GM23338 (cell line): ENCODE measurements at regions not wholly inside any gene's neighbourhood (a gene's known extent, or its start where the extent isn't known, plus 50 kb on each side); places are given as distances from the start of the nearest gene placed in this dataset.

ENCODE experiments used
- ATAC-seq: fragments of 200-7000 bp; cut with Tn5 transposase; 3 replicates; pipeline ENCODE4 v1.9.1; 2020
- DNase-seq: peaks from one replicate; pipeline ENCODE4 v3.0.0-alpha.2; 2015; ENCODE audit warnings: low spot score
- H2AFZ ChIP-seq: fragments of 200-600 bp; sonication (generic); 2 replicates; pipeline ENCODE4 v1.8.0; 2016; ENCODE audit warnings: antibody characterized with exemption, mild to moderate bottlenecking, moderate library complexity
- H3F3A ChIP-seq: fragments of 200-600 bp; sonication (generic); replicated peaks from 2 replicates; pipeline ENCODE4 v1.8.0; 2017; ENCODE audit warnings: antibody characterized with exemption, mixed run types, low read depth
- H3K27ac ChIP-seq: fragments of 200-600 bp; sonication (generic); 2 replicates; pipeline ENCODE4 v1.6.1; 2016; ENCODE audit warnings: low read depth
- H3K27me3 ChIP-seq: fragments of 200-600 bp; sonication (generic); 2 replicates; pipeline ENCODE4 v1.8.0; 2016; ENCODE audit warnings: mild to moderate bottlenecking, mixed run types, moderate library complexity; ENCODE audit not compliant: insufficient read depth
- H3K36me3 ChIP-seq: fragments of 200-600 bp; sonication (generic); 2 replicates; pipeline ENCODE4 v1.8.0; 2016; ENCODE audit warnings: mild to moderate bottlenecking; ENCODE audit not compliant: insufficient read depth
- H3K4me1 ChIP-seq: fragments of 200-600 bp; sonication (generic); 2 replicates; pipeline ENCODE4 v1.8.0; 2016; ENCODE audit warnings: mild to moderate bottlenecking, moderate library complexity; ENCODE audit not compliant: insufficient read depth
- H3K4me2 ChIP-seq: fragments of 200-600 bp; sonication (generic); 2 replicates; pipeline ENCODE4 v1.7.1; 2017; ENCODE audit warnings: mixed run types
- H3K4me3 ChIP-seq: fragments of 200-600 bp; sonication (generic); 2 replicates; pipeline ENCODE4 v1.6.1; 2016; ENCODE audit warnings: mixed run types
- H3K79me2 ChIP-seq: fragments of 200-600 bp; sonication (generic); replicated peaks from 2 replicates; pipeline ENCODE4 v1.8.0; 2017; ENCODE audit warnings: mild to moderate bottlenecking; ENCODE audit not compliant: insufficient read depth
- H3K9me2 ChIP-seq: fragments of 200-600 bp; sonication (generic); 2 replicates; pipeline ENCODE4 v1.8.0; 2017; ENCODE audit not compliant: insufficient read depth
- H4K20me1 ChIP-seq: fragments of 200-600 bp; sonication (generic); replicated peaks from 2 replicates; pipeline ENCODE4 v1.8.0; 2017; ENCODE audit warnings: mild to moderate bottlenecking; ENCODE audit not compliant: insufficient read depth
- H3K27ac Mint-ChIP-seq: 2 replicates; pipeline ENCODE4 v1.8.0; 2020; ENCODE audit warnings: inconsistent platforms, mild to moderate bottlenecking, moderate library complexity, mixed read lengths
- H3K27me3 Mint-ChIP-seq: 3 replicates; pipeline ENCODE4 v1.8.0; 2022; ENCODE audit warnings: low read depth, mild to moderate bottlenecking, moderate library complexity, mixed read lengths, inconsistent platforms; ENCODE audit not compliant: insufficient read depth, poor library complexity
- H3K36me3 Mint-ChIP-seq: 3 replicates; pipeline ENCODE4 v1.8.0; 2021; ENCODE audit warnings: low read depth, mild to moderate bottlenecking, inconsistent platforms, moderate library complexity, mixed read lengths
- H3K4me1 Mint-ChIP-seq: 3 replicates; pipeline ENCODE4 v1.8.0; 2020; ENCODE audit warnings: mild to moderate bottlenecking, inconsistent platforms, mixed read lengths
- H3K4me3 Mint-ChIP-seq: 3 replicates; pipeline ENCODE4 v1.8.0; 2021; ENCODE audit warnings: moderate library complexity, mild to moderate bottlenecking, inconsistent platforms, mixed read lengths
- H3K9me3 Mint-ChIP-seq: 3 replicates; pipeline ENCODE4 v1.8.0; 2020; ENCODE audit warnings: moderate library complexity, mild to moderate bottlenecking, inconsistent platforms, mixed read lengths
- CTCF ChIP-seq, 2 experiments: fragments of 200-600 bp in 1 of 2; sonication (generic) in 1 of 2; conservative IDR thresholded peaks; 2 replicates each; pipeline versions ENCODE4 v1.5.1 to v1.6.1; 2016 to 2017; ENCODE audit warnings: antibody characterized with exemption in 2 of 2, low read depth in 2 of 2, mild to moderate bottlenecking in 2 of 2, moderate library complexity in 1 of 2
- EZH2 ChIP-seq: fragments of 200-600 bp; sonication (generic); IDR thresholded peaks from one replicate; pipeline ENCODE4 v1.8.0; 2017; ENCODE audit warnings: antibody characterized with exemption, mild to moderate bottlenecking, low read depth; ENCODE audit not compliant: unreplicated experiment
- JUNB ChIP-seq: IDR thresholded peaks from one replicate; pipeline ENCODE4 v1.6.1; 2016; ENCODE audit warnings: antibody characterized with exemption; ENCODE audit not compliant: unreplicated experiment
- REST ChIP-seq: IDR thresholded peaks from one replicate; pipeline ENCODE4 v1.6.1; 2018; ENCODE audit warnings: antibody characterized with exemption; ENCODE audit not compliant: unreplicated experiment
- STAT1 ChIP-seq: IDR thresholded peaks from one replicate; pipeline ENCODE4 v1.6.1; 2016; ENCODE audit warnings: antibody characterized with exemption; ENCODE audit not compliant: unreplicated experiment

GRCh38 chr5:133781436-133782225 is 169.3 kb upstream of the FSTL4 start:
- Histone ChIP-seq H2AFZ (no peak overlapping the region), H3K79me2 (no peaks in the 10 kb centered on the region), H3K27me3 (no peaks in the 10 kb centered on the region), H3K9me2 (no peaks in the 10 kb centered on the region; the same call in 1 of the 2 replicates), H3F3A (no peaks in the 10 kb centered on the region), H3K4me3 (no peak overlapping the region), H4K20me1 (no peaks in the 10 kb centered on the region), H3K4me1 (no peaks in the 10 kb centered on the region), H3K4me2 (no peak overlapping the region), H3K36me3 (no peaks in the 10 kb centered on the region), H3K27ac (no peak overlapping the region)
- TF ChIP-seq EZH2 (no peak), STAT1 (no peak)
- no peak overlapping the region for H3K4me3 Mint-ChIP-seq
- no peak overlapping the region for H3K27ac Mint-ChIP-seq
- H3K36me3 Mint-ChIP-seq = no peaks in the 10 kb centered on the region
- no peak for ATAC-seq
- DNase-seq = no peak
- H3K4me1 Mint-ChIP-seq = no peaks in the 10 kb centered on the region
- no peaks in the 10 kb centered on the region for H3K9me3 Mint-ChIP-seq
- no peaks in the 10 kb centered on the region for H3K27me3 Mint-ChIP-seq

GRCh38 chr5:133780619-133781280 is 168.4 kb upstream of the FSTL4 start:
- H3K4me2 ChIP-seq = no peak overlapping the region
- H3K9me2 ChIP-seq = no peaks in the 10 kb centered on the region; the same call in 1 of the 2 replicates
- no peaks in the 10 kb centered on the region for H3K79me2 ChIP-seq
- H3F3A ChIP-seq = no peaks in the 10 kb centered on the region
- no peaks in the 10 kb centered on the region for H4K20me1 ChIP-seq
- no peak overlapping the region for H3K27ac Mint-ChIP-seq
- no peaks in the 10 kb centered on the region for H3K4me1 ChIP-seq
- H3K27ac ChIP-seq = no peak overlapping the region
- DNase-seq (no peak), ATAC-seq (no peak)
- no peaks in the 10 kb centered on the region for H3K4me1 Mint-ChIP-seq
- H3K27me3 Mint-ChIP-seq = no peaks in the 10 kb centered on the region
- no peaks in the 10 kb centered on the region for H3K36me3 Mint-ChIP-seq
- TF ChIP-seq CTCF (conservative IDR thresholded peaks at IDR 0.05; ENCODE audit: low read depth in 2 of 2) (no peak), REST (no peak), JUNB (no peak), STAT1 (no peak)
- H3K27me3 ChIP-seq = no peaks in the 10 kb centered on the region
- H3K9me3 Mint-ChIP-seq = no peaks in the 10 kb centered on the region
- H3K4me3 Mint-ChIP-seq = no peak overlapping the region
- H3K36me3 ChIP-seq = no peaks in the 10 kb centered on the region
- no peak overlapping the region for H3K4me3 ChIP-seq
- no peak overlapping the region for H2AFZ ChIP-seq
